LNCAP (cell line): ENCODE measurements at regions not wholly inside any gene's neighbourhood (a gene's known extent, or its start where the extent isn't known, plus 50 kb on each side); places are given as distances from the start of the nearest gene placed in this dataset.

ENCODE experiments used
- TF ChIP-seq, protein P1 (sequence below): fragments of 450-650 bp; IDR thresholded peaks from 2 replicates; pipeline ENCODE4 v1.5.1; 2017; ENCODE audit warnings: mild to moderate bottlenecking

DNA sequence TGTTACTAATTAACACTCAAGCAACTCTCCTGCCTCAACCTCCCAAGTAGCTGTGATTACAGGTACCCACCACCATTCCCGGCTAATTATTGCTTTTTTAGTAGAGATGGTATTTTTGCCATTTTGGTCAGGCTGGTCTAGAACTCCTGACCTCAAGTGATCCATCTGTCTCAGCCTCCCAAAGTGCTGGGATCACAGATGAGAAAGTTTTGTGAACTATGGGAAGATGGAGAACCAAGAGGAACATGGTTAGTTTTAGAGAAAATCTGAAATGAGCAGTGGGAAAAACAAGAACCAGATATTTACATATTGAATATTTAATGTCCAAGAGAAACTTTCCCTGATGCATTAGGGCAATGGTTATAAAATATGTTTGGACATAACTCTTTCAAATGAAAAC is 863.6 kb upstream of the MIR17HG start:
- TF ChIP-seq, protein P1, sequence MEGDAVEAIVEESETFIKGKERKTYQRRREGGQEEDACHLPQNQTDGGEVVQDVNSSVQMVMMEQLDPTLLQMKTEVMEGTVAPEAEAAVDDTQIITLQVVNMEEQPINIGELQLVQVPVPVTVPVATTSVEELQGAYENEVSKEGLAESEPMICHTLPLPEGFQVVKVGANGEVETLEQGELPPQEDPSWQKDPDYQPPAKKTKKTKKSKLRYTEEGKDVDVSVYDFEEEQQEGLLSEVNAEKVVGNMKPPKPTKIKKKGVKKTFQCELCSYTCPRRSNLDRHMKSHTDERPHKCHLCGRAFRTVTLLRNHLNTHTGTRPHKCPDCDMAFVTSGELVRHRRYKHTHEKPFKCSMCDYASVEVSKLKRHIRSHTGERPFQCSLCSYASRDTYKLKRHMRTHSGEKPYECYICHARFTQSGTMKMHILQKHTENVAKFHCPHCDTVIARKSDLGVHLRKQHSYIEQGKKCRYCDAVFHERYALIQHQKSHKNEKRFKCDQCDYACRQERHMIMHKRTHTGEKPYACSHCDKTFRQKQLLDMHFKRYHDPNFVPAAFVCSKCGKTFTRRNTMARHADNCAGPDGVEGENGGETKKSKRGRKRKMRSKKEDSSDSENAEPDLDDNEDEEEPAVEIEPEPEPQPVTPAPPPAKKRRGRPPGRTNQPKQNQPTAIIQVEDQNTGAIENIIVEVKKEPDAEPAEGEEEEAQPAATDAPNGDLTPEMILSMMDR, result no peak

DNA sequence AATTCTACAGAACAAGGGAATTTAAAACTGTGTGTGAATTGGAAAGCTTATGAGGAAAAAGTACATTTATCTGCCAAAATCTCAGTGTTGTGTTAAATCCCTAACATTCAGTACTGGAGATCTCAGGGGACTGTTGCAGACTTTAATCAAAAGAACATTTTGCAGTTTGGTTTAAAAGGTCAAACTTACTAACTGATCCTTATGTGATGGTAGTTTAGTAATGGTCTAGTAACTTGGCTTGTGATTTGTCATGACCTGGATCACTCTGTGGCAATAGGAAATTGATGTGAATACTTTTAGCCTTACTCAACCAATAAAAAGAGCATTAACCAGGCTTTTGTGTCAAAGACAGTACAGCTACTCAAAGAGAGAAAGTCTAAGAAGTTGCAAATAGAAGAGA is 862.1 kb upstream of the MIR17HG start:
- TF ChIP-seq, protein P1, result no peak

DNA sequence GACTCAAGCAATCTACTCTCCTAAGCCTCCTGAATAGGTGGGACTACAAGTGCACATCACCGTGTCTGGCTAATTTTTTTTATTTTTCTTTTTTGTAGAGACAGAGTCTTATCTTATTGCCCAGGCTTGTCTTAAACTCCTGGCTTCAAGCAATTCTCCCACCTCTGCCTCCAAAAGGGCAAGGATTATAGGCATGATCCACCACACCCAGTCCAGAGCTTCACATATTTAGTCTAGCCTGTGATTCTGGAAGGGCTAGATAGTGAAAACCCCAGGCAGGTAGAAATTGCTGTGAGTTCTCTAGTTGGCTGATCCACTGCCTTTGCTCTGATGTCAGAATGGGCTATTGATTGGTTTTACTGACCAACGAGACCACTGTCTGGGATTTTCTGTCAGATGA is 854.6 kb upstream of the MIR17HG start:
- TF ChIP-seq, protein P1, result no peak

DNA sequence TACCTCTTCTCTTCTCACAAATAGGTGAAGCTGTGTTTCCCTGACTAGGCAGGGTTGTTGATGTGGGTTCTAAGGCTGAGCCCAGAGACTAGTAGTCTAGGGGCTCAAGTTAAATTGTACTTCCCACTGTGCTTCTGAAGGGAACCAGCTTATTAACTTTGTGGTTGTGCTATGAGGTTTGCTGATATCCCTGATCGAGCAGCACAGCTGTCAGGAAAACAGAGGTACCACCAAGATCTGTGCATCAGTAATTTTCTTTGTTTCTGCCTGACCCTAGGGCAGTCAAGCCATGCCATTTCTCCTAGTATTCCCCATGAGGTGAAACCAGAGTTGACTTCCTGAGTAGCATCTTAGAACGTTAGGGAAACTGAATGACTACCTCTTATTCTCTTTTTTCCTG is 853.8 kb upstream of the MIR17HG start:
- TF ChIP-seq, protein P1, result no peak

DNA sequence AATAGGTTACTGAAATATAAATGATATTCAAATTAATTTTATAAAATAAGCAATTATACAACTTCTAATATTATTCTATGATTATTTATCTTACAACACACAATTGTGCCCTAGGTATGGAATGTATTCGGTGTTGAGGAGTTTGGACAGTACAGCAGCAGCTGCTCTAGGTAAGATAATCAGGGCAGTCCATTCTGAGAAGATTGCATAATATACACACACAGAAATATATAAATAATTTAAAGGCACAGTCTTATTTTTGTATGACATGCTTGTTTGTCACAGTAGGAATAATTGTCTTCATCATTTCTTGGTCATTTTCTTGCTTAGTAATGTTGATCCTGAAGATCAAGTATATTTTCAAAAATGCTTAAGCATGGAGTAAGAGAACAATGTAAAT is 849.4 kb upstream of the MIR17HG start:
- TF ChIP-seq, protein P1, result no peak

DNA sequence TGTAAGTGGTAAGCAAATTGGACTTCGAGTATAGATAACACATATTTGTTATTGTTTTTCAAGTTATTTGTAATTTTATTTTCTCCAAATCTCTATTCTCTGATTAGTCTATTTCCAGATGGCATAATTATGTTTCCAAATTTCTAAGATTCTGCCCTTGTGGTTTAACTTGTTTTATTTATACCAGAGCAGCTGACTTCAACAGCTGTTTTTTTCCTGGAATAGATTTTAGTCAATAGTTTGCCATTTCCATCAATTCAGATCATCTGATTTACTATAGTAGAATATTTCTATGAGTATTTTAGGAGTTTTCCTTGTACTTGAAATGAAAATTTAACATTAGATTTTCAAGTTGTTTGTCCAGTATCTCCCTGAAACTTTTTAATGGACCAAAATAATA is 848.7 kb upstream of the MIR17HG start:
- TF ChIP-seq, protein P1, result no peak

DNA sequence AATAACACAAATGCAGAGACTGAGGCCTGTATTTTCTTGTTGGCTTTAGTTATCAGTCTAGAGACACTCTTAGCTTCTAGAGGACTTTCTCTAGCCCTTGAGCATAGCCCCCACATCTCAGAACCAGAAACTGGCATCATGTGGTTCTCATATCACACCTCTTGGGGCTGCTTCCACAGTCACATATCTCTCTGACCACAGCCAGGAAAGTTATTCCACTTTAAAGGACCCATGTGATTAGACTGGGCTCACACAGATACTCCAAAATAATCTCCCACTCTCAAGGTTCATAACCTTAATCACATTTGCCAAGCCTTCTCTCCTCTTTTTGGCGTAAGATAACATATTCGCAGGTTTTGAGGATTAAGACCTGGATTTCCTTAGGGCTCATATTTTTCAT is 846.9 kb upstream of the MIR17HG start:
- TF ChIP-seq, protein P1, result no peak

DNA sequence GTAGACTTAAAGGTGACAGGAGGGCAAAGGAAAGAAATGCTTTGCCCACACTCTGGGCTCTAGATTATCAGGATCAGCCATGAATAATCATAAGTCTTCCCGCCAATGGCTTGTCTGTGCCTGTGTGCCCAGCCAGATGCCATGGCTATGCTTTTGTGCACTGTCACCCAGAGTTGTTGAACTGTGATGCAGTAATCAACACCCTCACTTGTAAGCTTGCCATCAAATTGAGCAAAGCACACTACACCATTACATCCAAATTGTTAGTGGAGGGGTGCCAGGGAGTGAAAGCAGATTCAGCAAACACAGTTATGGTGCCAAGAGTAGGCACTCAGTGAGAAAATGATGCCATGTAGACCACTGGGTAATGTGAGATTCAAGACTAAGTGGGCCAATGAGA is 845.3 kb upstream of the MIR17HG start:
- TF ChIP-seq, protein P1, result no peak
